A673 (cell line): ENCODE measurements at regions not wholly inside any gene's neighbourhood (a gene's known extent, or its start where the extent isn't known, plus 50 kb on each side); places are given as distances from the start of the nearest gene placed in this dataset.

ENCODE experiments used
- EZH2 ChIP-seq: fragments of 200-600 bp; sonication (generic); IDR thresholded peaks from 2 replicates; pipeline ENCODE4 v1.6.1; 2017; ENCODE audit warnings: borderline replicate concordance, low read depth, mild to moderate bottlenecking, mixed read lengths, antibody characterized with exemption, low read length; ENCODE audit not compliant: poor library complexity, severe bottlenecking
- TF ChIP-seq, protein P1 (sequence below): fragments of 300-800, 200-600 bp; sonication (generic); conservative IDR thresholded peaks from 2 replicates; pipeline ENCODE4 v1.5.1; 2017; ENCODE audit warnings: low read depth, mild to moderate bottlenecking, antibody characterized with exemption, low read length, moderate library complexity, mixed read lengths

DNA sequence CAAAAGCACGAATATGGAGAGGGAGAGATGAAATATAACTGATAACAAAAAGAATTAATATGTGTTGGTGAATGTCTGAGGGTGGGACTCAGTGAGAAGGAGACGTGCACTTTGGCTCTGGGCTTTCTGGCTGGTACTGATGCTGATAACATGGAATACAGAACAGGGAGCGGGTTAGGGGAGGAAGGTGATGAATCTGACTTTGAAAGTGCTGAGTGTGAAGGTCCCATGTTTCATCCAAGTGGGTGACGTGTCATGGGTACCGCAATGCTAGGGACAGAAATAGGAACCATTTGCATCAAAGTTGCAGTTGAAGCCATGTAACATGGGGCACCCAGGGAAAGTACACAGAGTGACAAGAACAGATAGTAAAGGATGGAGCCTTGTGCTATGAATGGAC, 236.6 kb upstream of the MYO3A start:
- TF ChIP-seq, protein P1, sequence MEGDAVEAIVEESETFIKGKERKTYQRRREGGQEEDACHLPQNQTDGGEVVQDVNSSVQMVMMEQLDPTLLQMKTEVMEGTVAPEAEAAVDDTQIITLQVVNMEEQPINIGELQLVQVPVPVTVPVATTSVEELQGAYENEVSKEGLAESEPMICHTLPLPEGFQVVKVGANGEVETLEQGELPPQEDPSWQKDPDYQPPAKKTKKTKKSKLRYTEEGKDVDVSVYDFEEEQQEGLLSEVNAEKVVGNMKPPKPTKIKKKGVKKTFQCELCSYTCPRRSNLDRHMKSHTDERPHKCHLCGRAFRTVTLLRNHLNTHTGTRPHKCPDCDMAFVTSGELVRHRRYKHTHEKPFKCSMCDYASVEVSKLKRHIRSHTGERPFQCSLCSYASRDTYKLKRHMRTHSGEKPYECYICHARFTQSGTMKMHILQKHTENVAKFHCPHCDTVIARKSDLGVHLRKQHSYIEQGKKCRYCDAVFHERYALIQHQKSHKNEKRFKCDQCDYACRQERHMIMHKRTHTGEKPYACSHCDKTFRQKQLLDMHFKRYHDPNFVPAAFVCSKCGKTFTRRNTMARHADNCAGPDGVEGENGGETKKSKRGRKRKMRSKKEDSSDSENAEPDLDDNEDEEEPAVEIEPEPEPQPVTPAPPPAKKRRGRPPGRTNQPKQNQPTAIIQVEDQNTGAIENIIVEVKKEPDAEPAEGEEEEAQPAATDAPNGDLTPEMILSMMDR = no peak
- no peak for TF ChIP-seq EZH2
